Neutrophil (primary cell): ENCODE measurements at regions not wholly inside any gene's neighbourhood (a gene's known extent, or its start where the extent isn't known, plus 50 kb on each side); places are given as distances from the start of the nearest gene placed in this dataset.

ENCODE experiments used
- H3K27ac ChIP-seq: fragments of 200-600 bp; sonication (generic); 2 replicates; pipeline ENCODE4 v1.5.1; 2016; ENCODE audit warnings: mild to moderate bottlenecking, moderate library complexity
- H3K27me3 ChIP-seq: fragments of 200-600 bp; sonication (generic); 2 replicates; pipeline ENCODE4 v1.6.0; 2016; ENCODE audit warnings: mild to moderate bottlenecking
- H3K36me3 ChIP-seq: fragments of 200-600 bp; sonication (generic); 2 replicates; pipeline ENCODE4 v1.5.1; 2017
- H3K4me1 ChIP-seq, 2 experiments: fragments of 200-600 bp in 1 of 2; sonication (generic) in 1 of 2; 1 replicate in 1 of 2; 2 replicates in 1 of 2; pipeline versions ENCODE4 v1.5.1 to v1.6.1; 2013 to 2016; ENCODE audit warnings: low read depth in 1 of 2, low read length in 1 of 2, mild to moderate bottlenecking in 1 of 2, moderate library complexity in 1 of 2; ENCODE audit not compliant: control insufficient read depth in 1 of 2, insufficient read depth in 1 of 2
- H3K4me3 ChIP-seq, 2 experiments: fragments of 200-600 bp in 1 of 2; sonication (generic) in 1 of 2; 1 replicate in 1 of 2; 2 replicates in 1 of 2; pipeline ENCODE4 v1.5.1; 2013 to 2016; ENCODE audit warnings: low read depth in 1 of 2, low read length in 1 of 2, mild to moderate bottlenecking in 1 of 2, moderate library complexity in 1 of 2
- H3K9me3 ChIP-seq: fragments of 200-600 bp; sonication (generic); 2 replicates; pipeline ENCODE4 v1.5.1; 2016
- CTCF ChIP-seq: fragments of 200-600 bp; sonication (generic); IDR thresholded peaks from 2 replicates; pipeline ENCODE4 v1.5.1; 2016; ENCODE audit warnings: antibody characterized with exemption

- no peak overlapping the region for H3K4me3 ChIP-seq
- no peaks in the 10 kb centered on the region for H3K36me3 ChIP-seq
- H3K27ac ChIP-seq: no peak overlapping the region
- H3K4me1 ChIP-seq: no peaks in the 10 kb centered on the region
- H3K27me3 ChIP-seq: no peaks in the 10 kb centered on the region
- no peaks in the 10 kb centered on the region for H3K9me3 ChIP-seq
- TF ChIP-seq CTCF: no peak
Measured at GRCh38 chr11:25862159-25862558, 469.8 kb upstream of the ANO3 start.

GRCh38 chr11:25863986-25864385 is 467.9 kb upstream of the ANO3 start:
- no peaks in the 10 kb centered on the region for H3K9me3 ChIP-seq
- no peak overlapping the region for H3K27ac ChIP-seq
- no peak for TF ChIP-seq CTCF
- H3K4me1 ChIP-seq: no peaks in the 10 kb centered on the region
- no peak overlapping the region for H3K4me3 ChIP-seq
- H3K27me3 ChIP-seq: no peaks in the 10 kb centered on the region
- H3K36me3 ChIP-seq: no peaks in the 10 kb centered on the region

GRCh38 chr11:25876456-25876965 is 455.4 kb upstream of the ANO3 start:
- Histone ChIP-seq H3K9me3 (no peaks in the 10 kb centered on the region), H3K4me1 (no peaks in the 10 kb centered on the region), H3K36me3 (no peaks in the 10 kb centered on the region), H3K27me3 (no peaks in the 10 kb centered on the region), H3K27ac (no peak overlapping the region), H3K4me3 (no peak overlapping the region)
- TF ChIP-seq CTCF: no peak

DNA sequence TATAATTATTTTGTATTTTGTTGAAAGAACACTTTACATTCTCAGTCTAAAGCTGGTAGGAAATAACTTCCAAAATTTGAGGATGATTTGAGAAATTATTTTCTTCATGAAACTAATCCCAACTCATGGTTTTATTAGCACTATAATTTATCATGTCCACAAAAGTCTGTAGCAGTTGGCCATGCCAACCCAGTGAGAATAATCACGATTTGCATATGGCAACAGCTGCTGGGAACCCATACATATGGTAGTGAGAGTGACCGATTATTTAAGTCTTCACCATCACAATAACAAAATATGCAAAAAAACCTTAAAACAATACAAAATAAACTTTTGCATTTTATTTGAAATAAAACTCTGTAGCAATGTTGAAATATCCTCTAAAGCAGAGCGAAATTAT is 445.9 kb upstream of the ANO3 start:
- Histone ChIP-seq H3K9me3 (no peaks in the 10 kb centered on the region), H3K27ac (no peak overlapping the region), H3K27me3 (no peaks in the 10 kb centered on the region), H3K36me3 (no peaks in the 10 kb centered on the region), H3K4me3 (no peak overlapping the region), H3K4me1 (no peaks in the 10 kb centered on the region)
- TF ChIP-seq CTCF: no peak

GRCh38 chr11:25890626-25891260 is 441.2 kb upstream of the ANO3 start:
- Histone ChIP-seq H3K9me3 (no peaks in the 10 kb centered on the region), H3K36me3 (no peaks in the 10 kb centered on the region), H3K27ac (no peak overlapping the region), H3K27me3 (no peaks in the 10 kb centered on the region), H3K4me3 (no peak overlapping the region), H3K4me1 (no peaks in the 10 kb centered on the region)
- no peak for TF ChIP-seq CTCF

GRCh38 chr11:25891960-25892359 is 440.0 kb upstream of the ANO3 start:
- Histone ChIP-seq H3K4me1 (no peaks in the 10 kb centered on the region), H3K4me3 (no peak overlapping the region), H3K27me3 (no peaks in the 10 kb centered on the region), H3K36me3 (no peaks in the 10 kb centered on the region), H3K9me3 (no peaks in the 10 kb centered on the region), H3K27ac (no peak overlapping the region)
- no peak for TF ChIP-seq CTCF
